HEK293 (cell line): ENCODE measurements at regions not wholly inside any gene's neighbourhood (a gene's known extent, or its start where the extent isn't known, plus 50 kb on each side); places are given as distances from the start of the nearest gene placed in this dataset.

Experiments
- MYNN ChIP-seq: fragments of 450-650 bp; formaldehyde crosslinking; IDR thresholded peaks from 2 replicates; pipeline ENCODE4 v1.5.1; 2016; ENCODE audit warnings: missing biosample characterization, missing genetic modification characterization, borderline replicate concordance
- SP7 ChIP-seq: fragments of 450-650 bp; formaldehyde crosslinking; IDR thresholded peaks from 2 replicates; pipeline ENCODE4 v1.5.1; 2016; ENCODE audit warnings: missing biosample characterization, missing genetic modification characterization
- ZNF311 ChIP-seq: fragments of 450-650 bp; formaldehyde crosslinking; IDR thresholded peaks from 2 replicates; pipeline ENCODE4 v1.5.1; 2017; ENCODE audit warnings: missing biosample characterization, missing genetic modification characterization, borderline replicate concordance
- ZNF514 ChIP-seq: fragments of 450-650 bp; formaldehyde crosslinking; IDR thresholded peaks from 2 replicates; pipeline ENCODE4 v1.5.1; 2016; ENCODE audit warnings: missing biosample characterization, missing genetic modification characterization
- ZNF830 ChIP-seq: fragments of 450-650 bp; IDR thresholded peaks from 2 replicates; pipeline ENCODE4 v1.5.0; 2018; ENCODE audit warnings: missing biosample characterization, missing genetic modification characterization, low read depth, mild to moderate bottlenecking, moderate library complexity
- TF ChIP-seq, protein P1 (sequence below): fragments of 450-650 bp; formaldehyde crosslinking; IDR thresholded peaks from 2 replicates; pipeline ENCODE4 v1.5.1; 2016; ENCODE audit warnings: missing biosample characterization, missing genetic modification characterization

- TF ChIP-seq ZNF311 (tag by site-specific recombination), result no peak
- TF ChIP-seq ZNF514, result no peak
- TF ChIP-seq, protein P1, sequence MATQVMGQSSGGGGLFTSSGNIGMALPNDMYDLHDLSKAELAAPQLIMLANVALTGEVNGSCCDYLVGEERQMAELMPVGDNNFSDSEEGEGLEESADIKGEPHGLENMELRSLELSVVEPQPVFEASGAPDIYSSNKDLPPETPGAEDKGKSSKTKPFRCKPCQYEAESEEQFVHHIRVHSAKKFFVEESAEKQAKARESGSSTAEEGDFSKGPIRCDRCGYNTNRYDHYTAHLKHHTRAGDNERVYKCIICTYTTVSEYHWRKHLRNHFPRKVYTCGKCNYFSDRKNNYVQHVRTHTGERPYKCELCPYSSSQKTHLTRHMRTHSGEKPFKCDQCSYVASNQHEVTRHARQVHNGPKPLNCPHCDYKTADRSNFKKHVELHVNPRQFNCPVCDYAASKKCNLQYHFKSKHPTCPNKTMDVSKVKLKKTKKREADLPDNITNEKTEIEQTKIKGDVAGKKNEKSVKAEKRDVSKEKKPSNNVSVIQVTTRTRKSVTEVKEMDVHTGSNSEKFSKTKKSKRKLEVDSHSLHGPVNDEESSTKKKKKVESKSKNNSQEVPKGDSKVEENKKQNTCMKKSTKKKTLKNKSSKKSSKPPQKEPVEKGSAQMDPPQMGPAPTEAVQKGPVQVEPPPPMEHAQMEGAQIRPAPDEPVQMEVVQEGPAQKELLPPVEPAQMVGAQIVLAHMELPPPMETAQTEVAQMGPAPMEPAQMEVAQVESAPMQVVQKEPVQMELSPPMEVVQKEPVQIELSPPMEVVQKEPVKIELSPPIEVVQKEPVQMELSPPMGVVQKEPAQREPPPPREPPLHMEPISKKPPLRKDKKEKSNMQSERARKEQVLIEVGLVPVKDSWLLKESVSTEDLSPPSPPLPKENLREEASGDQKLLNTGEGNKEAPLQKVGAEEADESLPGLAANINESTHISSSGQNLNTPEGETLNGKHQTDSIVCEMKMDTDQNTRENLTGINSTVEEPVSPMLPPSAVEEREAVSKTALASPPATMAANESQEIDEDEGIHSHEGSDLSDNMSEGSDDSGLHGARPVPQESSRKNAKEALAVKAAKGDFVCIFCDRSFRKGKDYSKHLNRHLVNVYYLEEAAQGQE (tag by site-specific recombination), result no peak
- no peak for TF ChIP-seq MYNN (tag by site-specific recombination)
- no peak for TF ChIP-seq SP7 (tag by site-specific recombination)
- TF ChIP-seq ZNF830, result no peak
These were observed 386.3 kb upstream of the NR2F2 start for GRCh38 chr15:95944193-95944592.
